PFSK-1 (cell line): ENCODE measurements at regions not wholly inside any gene's neighbourhood (a gene's known extent, or its start where the extent isn't known, plus 50 kb on each side); places are given as distances from the start of the nearest gene placed in this dataset.

ENCODE experiments used
- FOXP2 ChIP-seq: optimal IDR thresholded peaks from 2 replicates; pipeline ENCODE3; 2011; ENCODE audit warnings: borderline replicate concordance, control low read depth, inconsistent platforms; ENCODE audit not compliant: insufficient read depth; ENCODE audit errors: extremely low read length, extremely low read depth
- POLR2AphosphoS5 ChIP-seq: IDR thresholded peaks from 2 replicates; pipeline ENCODE4 v1.6.1; 2012; ENCODE audit warnings: low read depth, mild to moderate bottlenecking, control low read depth, low read length, moderate library complexity
- REST ChIP-seq, 2 experiments: IDR thresholded peaks; 2 replicates each; pipeline versions ENCODE4 v1.6.1 to v1.8.0; 2011 to 2012; ENCODE audit warnings: low read depth in 2 of 2, low read length in 2 of 2, control low read depth in 1 of 2, inconsistent platforms in 1 of 2, mild to moderate bottlenecking in 1 of 2, moderate library complexity in 1 of 2; ENCODE audit not compliant: insufficient read depth in 1 of 2
- SIN3A ChIP-seq: IDR thresholded peaks from 2 replicates; pipeline ENCODE4 v1.6.1; 2012; ENCODE audit warnings: mild to moderate bottlenecking, low read length, moderate library complexity, borderline replicate concordance; ENCODE audit not compliant: insufficient read depth
- TAF1 ChIP-seq: IDR thresholded peaks from 2 replicates; pipeline ENCODE4 v1.6.1; 2012; ENCODE audit warnings: low read length, control low read depth, borderline replicate concordance; ENCODE audit not compliant: insufficient read depth

GRCh38 chr3:110181226-110181625 lies 843.9 kb upstream of the DPPA4 start:
- no peak for TF ChIP-seq SIN3A
- no peak for TF ChIP-seq REST (IDR thresholded peaks at IDR 0.05; ENCODE audit: insufficient read depth in 1 of 2, low read depth in 2 of 2, low read length in 2 of 2)
- no peak for TF ChIP-seq POLR2AphosphoS5
- no peak for TF ChIP-seq FOXP2
- TF ChIP-seq TAF1 = no peak

- no peak for TF ChIP-seq REST (IDR thresholded peaks at IDR 0.05; ENCODE audit: insufficient read depth in 1 of 2, low read depth in 2 of 2, low read length in 2 of 2)
- no peak for TF ChIP-seq POLR2AphosphoS5
These were observed 847.2 kb upstream of the DPPA4 start for GRCh38 chr3:110184536-110184935.

- no peak for TF ChIP-seq TAF1
- no peak for TF ChIP-seq REST (IDR thresholded peaks at IDR 0.05; ENCODE audit: insufficient read depth in 1 of 2, low read depth in 2 of 2, low read length in 2 of 2)
- TF ChIP-seq FOXP2 = no peak
- no peak for TF ChIP-seq POLR2AphosphoS5
- TF ChIP-seq SIN3A = no peak
These were observed 855.7 kb upstream of the DPPA4 start for GRCh38 chr3:110193074-110193473.

GRCh38 chr3:110198717-110199587 lies 861.6 kb upstream of the DPPA4 start:
- TF ChIP-seq FOXP2 (no peak), REST (IDR thresholded peaks at IDR 0.05; ENCODE audit: insufficient read depth in 1 of 2, low read depth in 2 of 2, low read length in 2 of 2) (no peak), POLR2AphosphoS5 (no peak), SIN3A (no peak), TAF1 (no peak)

- TF ChIP-seq FOXP2 (no peak), POLR2AphosphoS5 (no peak), REST (IDR thresholded peaks at IDR 0.05; ENCODE audit: insufficient read depth in 1 of 2, low read depth in 2 of 2, low read length in 2 of 2) (no peak), SIN3A (no peak), TAF1 (no peak)
These were observed 862.2 kb upstream of the DPPA4 start for GRCh38 chr3:110199588-110199943.
